ENCODE measurements at regions not wholly inside any gene's neighbourhood (a gene's known extent, or its start where the extent isn't known, plus 50 kb on each side); places are given as distances from the start of the nearest gene placed in this dataset.
A peak's percentile ranks its signal among the peaks of the same experiment; 100 is the strongest.

GRCh38 chr16:11401161-11402050, 56.1 kb downstream of the RMI2 start:
- peak; percentile 27 for DNase-seq (ENCODE audit: low spot score)

DNA sequence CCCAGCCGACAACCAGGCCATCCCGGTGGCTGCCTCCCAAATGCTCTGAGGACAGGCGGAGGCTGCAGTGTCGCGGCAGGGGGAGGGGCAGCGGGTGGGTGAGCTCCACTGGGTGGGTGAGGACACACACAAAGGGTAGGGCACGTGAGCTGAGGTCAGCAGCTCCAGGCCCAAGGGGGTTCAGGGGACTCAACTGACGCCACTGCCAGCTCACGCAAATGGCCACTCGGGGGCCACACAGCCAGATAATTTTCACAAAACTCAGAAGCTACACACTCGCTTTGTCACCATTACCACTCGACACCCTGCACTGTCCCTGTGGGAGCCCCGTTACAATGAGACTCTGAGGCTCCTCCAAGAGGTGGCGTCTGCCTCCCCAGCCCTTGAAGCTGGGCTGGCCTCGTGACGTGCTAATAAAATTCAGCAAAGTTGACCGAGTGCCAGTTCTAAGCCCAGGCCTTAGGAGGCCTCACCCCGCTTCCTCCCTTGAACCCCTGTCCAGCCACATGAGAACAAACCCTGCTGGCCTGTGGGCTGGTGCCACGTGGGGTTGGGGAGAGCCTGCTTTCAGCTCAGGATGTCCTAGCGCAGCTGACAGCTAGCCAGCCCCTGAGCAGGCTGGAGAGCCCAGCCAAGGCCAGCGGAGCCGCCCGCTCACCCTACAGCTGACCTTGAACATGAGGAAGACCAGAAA, 56.9 kb downstream of the RMI2 start:
- DNase-seq (ENCODE audit: low spot score), result peak; percentile 12

DNA sequence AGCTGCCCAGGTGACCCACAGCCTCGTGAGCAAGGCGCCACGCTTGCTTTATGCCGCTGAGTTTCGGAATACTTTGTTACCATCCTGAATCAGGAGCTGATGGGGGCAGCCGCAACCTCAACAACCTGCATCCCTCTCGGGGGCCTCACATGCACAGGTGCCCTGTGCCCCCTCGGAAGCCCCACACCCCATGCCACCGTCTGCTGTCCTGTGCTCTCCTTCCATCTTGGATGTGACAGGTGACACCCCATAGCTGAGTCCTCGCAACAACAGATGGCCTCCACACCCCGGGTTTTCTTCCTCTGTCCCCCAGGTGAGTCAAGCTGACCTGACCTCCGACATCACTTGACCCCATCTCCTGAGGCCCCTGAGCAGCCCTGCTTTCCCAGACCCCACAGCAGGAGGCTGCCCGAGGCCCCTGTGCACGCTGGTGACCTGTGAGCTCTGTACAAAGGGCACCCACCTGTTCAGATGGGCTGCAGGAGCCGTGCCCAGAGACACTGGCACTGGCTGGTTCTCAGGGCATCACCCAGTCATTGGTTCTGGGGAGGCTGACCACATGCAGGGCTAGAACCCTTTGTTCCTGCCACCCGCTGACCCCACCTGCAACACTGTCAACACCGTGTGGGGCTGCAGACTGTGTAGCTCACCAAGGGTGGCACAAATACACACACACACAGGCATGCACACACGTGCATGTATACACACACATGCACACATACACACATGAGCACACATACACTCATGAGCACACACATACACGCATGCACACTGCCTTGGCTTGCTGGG, 57.7 kb downstream of the RMI2 start:
- no peak for DNase-seq (ENCODE audit: low spot score)

- DNase-seq (ENCODE audit: low spot score), result no peak
These were observed 58.2 kb downstream of the RMI2 start for GRCh38 chr16:11403534-11403795.

DNA sequence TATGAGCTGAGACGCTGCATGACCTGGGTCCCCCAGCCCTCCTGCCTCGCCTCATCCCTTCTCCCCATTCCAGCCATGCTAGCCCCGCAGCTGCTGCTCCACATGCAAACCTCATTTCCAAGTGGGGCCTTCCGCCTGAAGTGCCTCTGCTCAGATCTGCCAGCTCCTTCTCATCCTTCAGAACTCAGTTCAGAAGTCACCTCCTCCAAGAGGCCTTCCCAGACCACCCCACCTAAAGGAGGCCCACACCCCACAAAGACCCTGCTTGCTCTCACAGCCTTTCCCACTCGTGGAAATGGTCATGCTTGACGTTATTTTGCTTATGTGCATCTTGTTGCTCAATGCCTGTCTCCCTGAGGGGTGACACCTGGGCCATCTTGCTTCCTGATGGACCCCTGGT, 58.7 kb downstream of the RMI2 start:
- DNase-seq (ENCODE audit: low spot score), result no peak

GRCh38 chr16:11404603-11405002, 59.3 kb downstream of the RMI2 start:
- DNase-seq (ENCODE audit: low spot score), result no peak

- no peak for DNase-seq (ENCODE audit: low spot score)
These were observed 60.3 kb downstream of the RMI2 start for GRCh38 chr16:11405331-11406176.

GRCh38 chr16:11406177-11406560, 60.9 kb downstream of the RMI2 start:
- no peak for DNase-seq (ENCODE audit: low spot score)

- peak; percentile 79 for DNase-seq (ENCODE audit: low spot score)
These were observed 62.1 kb downstream of the RMI2 start for GRCh38 chr16:11407047-11407982.

GRCh38 chr16:11408216-11408615, 63.0 kb downstream of the RMI2 start:
- DNase-seq (ENCODE audit: low spot score), result no peak

DNA sequence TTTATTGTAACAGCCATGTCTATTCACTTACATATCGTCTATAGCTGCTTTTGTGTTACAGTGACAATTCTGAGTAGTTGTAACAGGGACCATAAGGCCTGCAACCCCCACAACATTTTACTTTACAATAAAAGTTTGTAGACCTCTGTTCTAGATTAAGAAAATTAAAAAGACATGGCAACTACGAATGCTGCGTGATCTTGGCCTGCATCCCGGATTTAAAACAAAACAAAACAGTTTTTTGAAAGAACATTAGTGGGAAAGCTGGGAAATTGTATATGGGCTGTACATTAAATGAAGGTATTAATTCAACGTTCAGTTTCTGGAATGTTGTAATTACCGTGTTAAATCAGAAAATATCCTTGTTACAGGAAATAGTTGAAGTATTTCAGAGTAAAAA, 64.1 kb downstream of the RMI2 start:
- DNase-seq (ENCODE audit: low spot score), result no peak

GRCh38 chr16:11410376-11411058, 65.3 kb downstream of the RMI2 start:
- DNase-seq (ENCODE audit: low spot score), result no peak

- DNase-seq (ENCODE audit: low spot score), result no peak
These were observed 65.8 kb downstream of the RMI2 start for GRCh38 chr16:11411059-11411550.

GRCh38 chr16:11412175-11412904, 67.1 kb downstream of the RMI2 start:
- no peak for DNase-seq (ENCODE audit: low spot score)

- no peak for DNase-seq (ENCODE audit: low spot score)
These were observed 68.0 kb downstream of the RMI2 start for GRCh38 chr16:11412965-11413887.

DNA sequence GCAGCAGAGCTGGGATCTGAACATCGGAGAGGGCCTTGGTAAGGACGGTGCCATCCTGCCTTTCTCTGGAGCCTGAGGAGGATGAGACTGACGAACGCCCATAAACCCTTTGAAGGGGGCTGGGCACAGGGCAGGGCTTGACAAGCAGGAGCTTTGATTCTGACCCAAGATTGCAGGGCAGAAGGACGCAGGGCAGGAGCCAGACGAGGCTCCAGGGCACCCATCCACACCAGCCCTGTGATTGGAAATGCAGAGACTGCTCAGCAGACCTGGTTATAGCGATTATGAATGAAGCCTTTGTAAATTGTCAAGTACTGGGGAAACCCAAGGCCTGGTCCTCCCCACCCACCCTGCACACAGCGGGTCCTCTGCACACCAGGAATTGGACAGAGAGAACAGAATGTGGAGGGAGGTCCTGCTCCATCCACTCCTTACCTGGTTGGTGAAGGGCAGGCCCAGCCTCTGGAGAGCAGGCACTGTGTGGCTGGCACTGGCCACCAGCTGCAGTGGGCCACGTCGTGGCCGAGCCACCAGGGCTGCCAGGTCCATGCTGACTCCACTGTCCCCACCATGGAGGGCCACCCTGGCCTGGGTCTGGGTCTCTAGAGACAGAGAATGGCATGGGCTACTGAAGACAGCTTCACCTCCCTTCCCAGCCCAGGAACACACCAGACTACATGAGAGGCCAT, 68.8 kb downstream of the RMI2 start:
- DNase-seq (ENCODE audit: low spot score), result no peak

Measured in D341Med (cell line).